HUES48 (cell line): ENCODE measurements at regions not wholly inside any gene's neighbourhood (a gene's known extent, or its start where the extent isn't known, plus 50 kb on each side); places are given as distances from the start of the nearest gene placed in this dataset.

Experiments
- H3K27ac ChIP-seq: one replicate; pipeline ENCODE4 v1.7.0; 2013; ENCODE audit warnings: low read depth, low read length, inconsistent platforms
- H3K27me3 ChIP-seq: 2 replicates; pipeline ENCODE4 v1.6.1; 2013; ENCODE audit warnings: mild to moderate bottlenecking, low read length; ENCODE audit not compliant: control insufficient read depth, insufficient read depth
- H3K36me3 ChIP-seq: 2 replicates; pipeline ENCODE4 v1.6.1; 2013; ENCODE audit warnings: low read length; ENCODE audit not compliant: control insufficient read depth, insufficient read depth
- H3K4me1 ChIP-seq: 2 replicates; pipeline ENCODE4 v1.6.1; 2013; ENCODE audit warnings: mild to moderate bottlenecking, low read length; ENCODE audit not compliant: control insufficient read depth, insufficient read depth
- H3K4me3 ChIP-seq: 2 replicates; pipeline ENCODE4 v1.5.1; 2013; ENCODE audit warnings: mild to moderate bottlenecking, low read depth, low read length
- H3K9ac ChIP-seq: 2 replicates; pipeline ENCODE4 v1.6.1; 2013; ENCODE audit warnings: mild to moderate bottlenecking, low read depth, low read length, moderate library complexity
- H3K9me3 ChIP-seq: 2 replicates; pipeline ENCODE4 v1.6.1; 2013; ENCODE audit warnings: low read length; ENCODE audit not compliant: control insufficient read depth, insufficient read depth

GRCh38 chr3:184659797-184660301 lies 52.0 kb downstream of the MAGEF1 start:
- Histone ChIP-seq H3K4me3 (no peak overlapping the region), H3K27ac (peak overlapping the region; percentile 88), H3K36me3 (no peaks in the 10 kb centered on the region), H3K4me1 (peaks cover 34% of the 10 kb centered on the region), H3K9me3 (no peaks in the 10 kb centered on the region), H3K27me3 (no peaks in the 10 kb centered on the region), H3K9ac (no peak overlapping the region)

GRCh38 chr3:184658223-184658928 lies 53.5 kb downstream of the MAGEF1 start:
- Histone ChIP-seq H3K27ac (peak overlapping the region; percentile 88), H3K4me3 (no peak overlapping the region), H3K9me3 (no peaks in the 10 kb centered on the region), H3K4me1 (peaks cover 34% of the 10 kb centered on the region), H3K9ac (no peak overlapping the region), H3K27me3 (no peaks in the 10 kb centered on the region), H3K36me3 (no peaks in the 10 kb centered on the region)

- Histone ChIP-seq H3K36me3 (no peaks in the 10 kb centered on the region), H3K4me1 (peaks cover 34% of the 10 kb centered on the region), H3K9ac (no peak overlapping the region), H3K9me3 (no peaks in the 10 kb centered on the region), H3K27me3 (no peaks in the 10 kb centered on the region), H3K4me3 (no peak overlapping the region), H3K27ac (peak overlapping the region; percentile 81)
These were observed 54.8 kb downstream of the MAGEF1 start for GRCh38 chr3:184656829-184657681.

GRCh38 chr3:184656458-184656828 lies 55.4 kb downstream of the MAGEF1 start:
- H3K36me3 ChIP-seq: no peaks in the 10 kb centered on the region
- H3K9me3 ChIP-seq: no peaks in the 10 kb centered on the region
- no peaks in the 10 kb centered on the region for H3K27me3 ChIP-seq
- no peak overlapping the region for H3K4me3 ChIP-seq
- H3K27ac ChIP-seq: peak overlapping the region; percentile 81
- peaks cover 34% of the 10 kb centered on the region for H3K4me1 ChIP-seq
- H3K9ac ChIP-seq: no peak overlapping the region

- Histone ChIP-seq H3K9me3 (no peaks in the 10 kb centered on the region), H3K4me3 (no peak overlapping the region), H3K36me3 (no peaks in the 10 kb centered on the region), H3K9ac (no peak overlapping the region), H3K27ac (no peak overlapping the region), H3K4me1 (peaks cover 34% of the 10 kb centered on the region), H3K27me3 (no peaks in the 10 kb centered on the region)
These were observed 56.3 kb downstream of the MAGEF1 start for GRCh38 chr3:184655597-184655996.

- no peaks in the 10 kb centered on the region for H3K27me3 ChIP-seq
- no peak overlapping the region for H3K4me3 ChIP-seq
- H3K27ac ChIP-seq: no peak overlapping the region
- no peak overlapping the region for H3K9ac ChIP-seq
- H3K4me1 ChIP-seq: peaks cover 25% of the 10 kb centered on the region
- H3K9me3 ChIP-seq: no peaks in the 10 kb centered on the region
- no peaks in the 10 kb centered on the region for H3K36me3 ChIP-seq
These were observed 57.5 kb downstream of the MAGEF1 start for GRCh38 chr3:184654375-184654774.

- Histone ChIP-seq H3K4me3 (no peak overlapping the region), H3K4me1 (peaks cover 16% of the 10 kb centered on the region; the same call in 1 of the 2 replicates), H3K27me3 (no peaks in the 10 kb centered on the region), H3K9ac (no peak overlapping the region), H3K27ac (no peak overlapping the region), H3K36me3 (no peaks in the 10 kb centered on the region), H3K9me3 (no peaks in the 10 kb centered on the region)
These were observed 59.4 kb downstream of the MAGEF1 start for GRCh38 chr3:184652465-184652864.

GRCh38 chr3:184651904-184652303 lies 60.0 kb downstream of the MAGEF1 start:
- H3K9me3 ChIP-seq: no peaks in the 10 kb centered on the region
- no peaks in the 10 kb centered on the region for H3K36me3 ChIP-seq
- H3K9ac ChIP-seq: no peak overlapping the region
- H3K27me3 ChIP-seq: no peaks in the 10 kb centered on the region
- no peak overlapping the region for H3K27ac ChIP-seq
- H3K4me1 ChIP-seq: peaks cover 10% of the 10 kb centered on the region; the same call in 1 of the 2 replicates
- no peak overlapping the region for H3K4me3 ChIP-seq

GRCh38 chr3:184648636-184649035 lies 63.2 kb downstream of the MAGEF1 start:
- Histone ChIP-seq H3K27me3 (no peaks in the 10 kb centered on the region), H3K4me1 (peaks cover 4% of the 10 kb centered on the region; the same call in 1 of the 2 replicates), H3K4me3 (no peak overlapping the region), H3K9ac (no peak overlapping the region), H3K27ac (no peak overlapping the region), H3K36me3 (no peaks in the 10 kb centered on the region), H3K9me3 (no peaks in the 10 kb centered on the region)

GRCh38 chr3:184647405-184647936 lies 64.4 kb downstream of the MAGEF1 start:
- H3K4me1 ChIP-seq: peaks cover 4% of the 10 kb centered on the region; the same call in 1 of the 2 replicates
- H3K27ac ChIP-seq: no peak overlapping the region
- no peak overlapping the region for H3K9ac ChIP-seq
- no peaks in the 10 kb centered on the region for H3K9me3 ChIP-seq
- no peaks in the 10 kb centered on the region for H3K27me3 ChIP-seq
- H3K4me3 ChIP-seq: no peak overlapping the region
- H3K36me3 ChIP-seq: no peaks in the 10 kb centered on the region

- no peaks in the 10 kb centered on the region for H3K27me3 ChIP-seq
- H3K36me3 ChIP-seq: no peaks in the 10 kb centered on the region
- H3K9me3 ChIP-seq: no peaks in the 10 kb centered on the region
- H3K27ac ChIP-seq: no peak overlapping the region
- H3K4me3 ChIP-seq: no peak overlapping the region
- H3K4me1 ChIP-seq: peaks cover 4% of the 10 kb centered on the region; the same call in 1 of the 2 replicates
- H3K9ac ChIP-seq: no peak overlapping the region
These were observed 66.5 kb downstream of the MAGEF1 start for GRCh38 chr3:184645336-184645735.
